T-helper 17 cell (primary cell): ENCODE measurements at regions not wholly inside any gene's neighbourhood (a gene's known extent, or its start where the extent isn't known, plus 50 kb on each side); places are given as distances from the start of the nearest gene placed in this dataset.
"Not testable (repeated sequence)": the region's sequence is repeated elsewhere in the genome, so short reads cannot be mapped to it uniquely, and the experiment has no call there.

ENCODE experiments used
- ATAC-seq: fragments of 150-1000 bp; cut with Tn5 transposase; 2 replicates; pipeline ENCODE4 v1.10.0; 2021; ENCODE audit warnings: mild to moderate bottlenecking, moderate library complexity
- DNase-seq, 3 donors: peaks; one replicate each; pipeline versions ENCODE4 v3.0.0 to v3.0.0-alpha.2; 2020 to 2021
- H3K9me3 ChIP-seq: one replicate; pipeline ENCODE4 v1.7.0; 2013; ENCODE audit warnings: low read length, mild to moderate bottlenecking; ENCODE audit not compliant: control insufficient read depth, poor library complexity, severe bottlenecking
- H3K27ac Mint-ChIP-seq: one replicate; pipeline ENCODE4 v1.8.0; 2022; ENCODE audit warnings: mild to moderate bottlenecking, moderate library complexity, mixed read lengths
- H3K27me3 Mint-ChIP-seq: one replicate; pipeline ENCODE4 v1.8.0; 2022; ENCODE audit warnings: mixed read lengths
- H3K36me3 Mint-ChIP-seq: one replicate; pipeline ENCODE4 v1.8.0; 2022; ENCODE audit warnings: low read depth, mixed read lengths
- H3K4me1 Mint-ChIP-seq: one replicate; pipeline ENCODE4 v1.8.0; 2022; ENCODE audit warnings: mild to moderate bottlenecking, mixed read lengths
- H3K4me3 Mint-ChIP-seq: one replicate; pipeline ENCODE4 v1.8.0; 2022; ENCODE audit warnings: mild to moderate bottlenecking, moderate library complexity, mixed read lengths

DNA sequence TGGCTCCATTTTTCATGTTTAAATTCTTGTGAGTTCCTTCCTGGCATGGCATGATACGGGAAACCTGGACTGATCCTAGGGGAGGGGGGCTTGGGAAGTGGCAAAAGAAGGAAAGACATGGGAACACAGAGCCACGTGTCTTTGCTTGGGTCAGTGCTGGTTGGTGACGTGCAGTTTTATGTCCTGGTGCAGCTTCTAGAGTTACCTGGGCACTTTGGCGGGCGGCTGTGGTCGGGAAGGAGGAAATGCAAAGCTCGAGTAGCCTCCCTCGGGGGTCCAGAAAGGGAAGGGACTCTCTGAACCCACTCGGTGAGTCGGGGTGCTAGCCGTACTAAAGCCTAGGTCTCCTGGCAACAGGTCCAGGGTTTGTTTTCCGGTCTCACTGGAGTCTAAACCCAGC, 94.6 kb downstream of the APOB start:
- Mint-ChIP-seq H3K4me3 (no peak overlapping the region), H3K36me3 (no peaks in the 10 kb centered on the region), H3K27ac (no peak overlapping the region), H3K27me3 (peaks cover 25% of the 10 kb centered on the region), H3K4me1 (no peaks in the 10 kb centered on the region)
- H3K9me3 ChIP-seq = no peaks in the 10 kb centered on the region
- DNase-seq (no peak), ATAC-seq (no peak)

DNA sequence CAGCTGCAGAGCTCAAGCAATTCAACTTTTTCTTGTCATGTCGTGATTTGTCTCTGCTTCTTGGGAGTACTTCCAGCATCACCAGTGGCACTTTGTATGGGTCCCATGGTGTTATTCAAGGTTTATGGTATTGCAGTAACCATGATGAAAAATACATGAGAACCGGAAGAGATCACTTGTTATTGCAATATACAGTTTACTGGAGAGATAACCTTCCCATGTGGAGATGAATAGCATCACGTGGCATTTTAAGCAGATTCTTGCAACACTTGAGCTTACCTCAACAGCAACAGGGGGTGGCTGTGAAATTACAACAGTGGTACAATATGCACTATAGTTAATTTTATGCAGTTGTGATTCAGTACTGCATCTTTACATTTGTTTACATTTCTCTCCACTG, 97.4 kb downstream of the APOB start:
- H3K4me1 Mint-ChIP-seq = no peaks in the 10 kb centered on the region
- ATAC-seq (no peak), DNase-seq (no peak)
- H3K27me3 Mint-ChIP-seq = peaks cover 42% of the 10 kb centered on the region
- H3K9me3 ChIP-seq = no peaks in the 10 kb centered on the region
- no peaks in the 10 kb centered on the region for H3K36me3 Mint-ChIP-seq
- no peak overlapping the region for H3K27ac Mint-ChIP-seq
- no peak overlapping the region for H3K4me3 Mint-ChIP-seq

DNA sequence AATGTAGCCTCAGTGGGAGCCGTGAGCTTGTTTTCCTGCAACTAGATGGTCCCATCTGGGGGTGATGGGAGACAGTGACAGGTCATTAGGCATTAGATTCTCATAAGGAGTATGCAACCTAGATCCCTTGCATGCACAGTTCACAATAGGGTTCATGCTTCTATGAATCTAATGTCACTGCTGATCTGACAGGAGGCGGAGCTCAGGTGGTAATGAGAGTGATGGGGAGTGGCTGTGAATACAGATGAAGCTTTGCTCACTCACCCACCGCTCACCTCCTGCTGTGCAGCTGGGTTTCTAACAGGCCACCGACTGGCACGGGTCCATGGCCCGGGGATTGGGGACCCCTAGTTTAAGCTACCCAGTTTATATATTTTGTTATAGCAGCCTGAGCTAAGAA, 100.2 kb downstream of the APOB start:
- not testable (repeated sequence) for H3K4me3 Mint-ChIP-seq, H3K36me3 Mint-ChIP-seq, H3K4me1 Mint-ChIP-seq, H3K9me3 ChIP-seq, DNase-seq, ATAC-seq, H3K27ac Mint-ChIP-seq
- H3K27me3 Mint-ChIP-seq = peaks cover 49% of the 10 kb centered on the region

DNA sequence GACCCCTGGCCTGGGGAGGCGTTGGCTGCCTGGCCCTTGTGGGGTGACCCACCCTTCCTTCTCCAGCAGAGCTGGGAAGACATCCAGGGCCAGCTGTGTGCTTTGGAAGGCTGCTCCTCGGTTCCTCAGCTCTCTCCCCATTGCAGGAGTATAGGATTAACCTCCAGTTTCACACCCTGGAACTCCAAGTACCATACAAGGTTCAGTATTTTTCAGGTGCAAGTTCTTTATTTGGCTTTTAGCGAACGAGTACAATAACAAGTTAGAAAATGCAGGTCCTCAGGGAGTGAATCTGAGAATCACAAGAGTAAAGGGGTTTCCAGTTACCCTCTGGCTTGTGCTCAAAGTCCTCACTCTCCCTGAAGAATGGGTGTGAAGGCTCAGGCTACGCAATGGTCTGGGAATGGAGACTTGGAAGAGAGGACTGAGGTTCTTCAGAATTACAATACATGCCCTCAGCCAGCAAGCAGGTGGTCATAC, 101.2 kb downstream of the APOB start:
- ATAC-seq (no peak), DNase-seq (no peak)
- no peaks in the 10 kb centered on the region for H3K9me3 ChIP-seq
- H3K27ac Mint-ChIP-seq = no peak overlapping the region
- H3K27me3 Mint-ChIP-seq = peaks cover 54% of the 10 kb centered on the region
- no peak overlapping the region for H3K4me3 Mint-ChIP-seq
- no peaks in the 10 kb centered on the region for H3K36me3 Mint-ChIP-seq
- no peaks in the 10 kb centered on the region for H3K4me1 Mint-ChIP-seq

DNA sequence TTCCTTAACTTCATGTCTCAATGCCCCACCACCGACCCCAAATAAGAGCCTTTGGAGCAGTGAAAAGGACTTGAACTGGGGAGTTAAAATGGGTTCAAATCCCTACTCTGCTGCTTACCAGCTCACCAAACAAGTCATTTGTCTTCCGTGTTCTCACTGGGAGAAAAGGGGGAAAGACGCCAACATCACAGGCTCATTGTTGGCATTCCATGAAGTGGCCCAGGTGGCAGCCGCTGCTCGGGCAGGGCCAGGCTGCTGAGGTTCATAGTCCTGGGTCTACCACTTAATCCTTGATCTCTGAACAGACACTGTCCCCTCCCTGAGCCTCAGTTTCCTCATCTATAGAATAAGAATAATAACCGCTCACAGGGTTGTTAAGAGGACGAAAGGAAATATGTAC, 103.0 kb downstream of the APOB start:
- ATAC-seq (no peak), DNase-seq (no peak)
- H3K4me1 Mint-ChIP-seq = no peaks in the 10 kb centered on the region
- H3K27ac Mint-ChIP-seq = no peak overlapping the region
- no peak overlapping the region for H3K4me3 Mint-ChIP-seq
- no peaks in the 10 kb centered on the region for H3K36me3 Mint-ChIP-seq
- no peaks in the 10 kb centered on the region for H3K9me3 ChIP-seq
- peaks cover 60% of the 10 kb centered on the region for H3K27me3 Mint-ChIP-seq

DNA sequence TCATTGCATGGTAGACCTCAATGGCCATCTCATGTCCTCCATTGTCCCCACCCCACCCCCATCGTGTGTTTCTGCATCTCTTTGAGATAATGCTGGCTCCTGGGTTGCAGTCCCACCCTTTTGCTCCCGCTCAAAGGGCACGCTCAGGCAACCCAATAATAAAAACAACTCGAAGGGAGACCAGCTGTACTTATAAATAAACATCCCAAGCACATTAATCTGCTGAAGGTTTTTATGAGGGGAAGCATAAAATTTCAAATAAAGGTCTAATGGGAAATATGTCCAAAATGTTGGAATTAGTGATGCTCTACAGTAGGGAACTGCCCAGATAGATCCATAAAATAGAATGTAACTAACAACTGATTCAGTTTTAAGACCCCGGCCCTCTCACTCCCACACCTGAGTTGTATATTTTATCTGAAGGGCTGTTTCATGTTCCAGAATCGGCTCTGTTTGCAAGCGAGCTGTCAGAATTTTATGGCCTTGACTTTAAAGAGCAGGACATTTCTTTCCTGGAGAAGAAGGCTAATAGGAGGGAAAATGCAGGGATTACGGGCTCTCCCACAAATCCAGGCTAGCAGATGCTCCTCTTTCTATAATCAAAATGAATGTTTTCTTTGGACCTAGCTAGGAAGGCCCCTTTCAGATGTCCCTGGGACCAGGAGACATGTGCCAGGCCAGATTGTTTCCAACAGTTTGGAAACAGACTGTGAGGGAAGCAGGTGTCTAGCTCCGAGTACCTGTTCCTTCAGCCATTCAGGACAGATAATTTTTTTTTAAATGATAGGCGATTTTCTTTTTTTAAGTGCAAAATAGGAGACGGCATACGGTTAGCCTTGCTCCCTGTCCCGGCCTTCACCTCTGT, 103.7 kb downstream of the APOB start:
- Mint-ChIP-seq H3K4me3 (no peak overlapping the region), H3K36me3 (no peaks in the 10 kb centered on the region), H3K27me3 (peaks cover 58% of the 10 kb centered on the region), H3K4me1 (no peaks in the 10 kb centered on the region), H3K27ac (no peak overlapping the region)
- DNase-seq (no peak), ATAC-seq (no peak)
- H3K9me3 ChIP-seq = no peaks in the 10 kb centered on the region

DNA sequence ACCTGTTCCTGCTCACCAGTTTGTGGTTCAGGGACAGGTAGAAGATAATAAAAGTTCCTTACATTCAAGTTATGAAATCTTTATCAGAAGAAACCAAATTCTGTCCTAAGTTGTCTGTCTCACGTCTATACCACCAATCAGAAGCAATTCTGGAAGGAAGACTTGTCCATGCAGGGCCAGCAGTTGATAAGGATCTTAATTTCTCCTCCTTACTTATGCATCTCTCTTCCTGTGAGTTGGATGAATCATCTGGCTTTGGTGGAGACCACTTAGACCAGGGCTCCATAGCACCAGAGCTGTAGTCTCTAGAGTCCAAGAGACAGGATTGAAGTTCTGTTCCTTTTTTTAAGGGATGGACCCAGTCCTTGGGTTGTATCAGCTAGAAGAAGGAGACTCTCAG, 106.5 kb downstream of the APOB start:
- Mint-ChIP-seq H3K27me3 (peaks cover 62% of the 10 kb centered on the region), H3K4me1 (no peaks in the 10 kb centered on the region), H3K4me3 (no peak overlapping the region), H3K36me3 (no peaks in the 10 kb centered on the region), H3K27ac (no peak overlapping the region)
- ATAC-seq = no peak
- no peak for DNase-seq
- H3K9me3 ChIP-seq = no peaks in the 10 kb centered on the region

DNA sequence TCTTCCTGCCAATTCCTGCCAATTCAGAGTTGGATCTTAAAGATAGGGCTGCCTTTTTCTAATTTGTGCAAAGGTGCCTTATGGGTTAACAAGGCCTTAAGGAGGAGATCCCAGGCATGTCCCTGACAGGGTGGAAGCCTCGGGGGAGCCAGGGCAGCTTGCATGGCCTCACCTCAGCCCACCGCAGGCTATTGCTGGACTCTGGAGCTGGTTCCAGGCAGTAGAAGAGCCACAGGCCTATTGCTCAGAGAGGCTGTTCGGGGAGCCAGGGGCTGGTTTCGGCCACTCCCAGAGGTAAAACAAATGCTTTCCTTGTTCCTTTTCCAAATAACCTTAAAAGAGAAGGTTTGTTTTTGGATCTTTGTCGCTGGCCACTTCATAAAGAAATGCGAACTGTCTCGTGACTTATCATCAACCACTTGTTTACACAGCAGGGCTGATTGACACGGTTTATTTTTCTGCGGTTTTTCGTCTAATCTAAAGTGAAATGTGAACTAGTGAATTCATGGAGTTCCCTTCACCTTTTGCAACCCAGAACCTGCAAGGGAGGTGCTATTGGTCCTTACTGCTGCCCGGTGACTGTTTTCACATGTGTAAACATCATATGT, 108.6 kb downstream of the APOB start:
- no peaks in the 10 kb centered on the region for H3K4me1 Mint-ChIP-seq
- ATAC-seq (no peak), DNase-seq (no peak)
- H3K27ac Mint-ChIP-seq = no peak overlapping the region
- H3K36me3 Mint-ChIP-seq = no peaks in the 10 kb centered on the region
- H3K4me3 Mint-ChIP-seq = no peak overlapping the region
- no peaks in the 10 kb centered on the region for H3K9me3 ChIP-seq
- peaks cover 62% of the 10 kb centered on the region for H3K27me3 Mint-ChIP-seq

DNA sequence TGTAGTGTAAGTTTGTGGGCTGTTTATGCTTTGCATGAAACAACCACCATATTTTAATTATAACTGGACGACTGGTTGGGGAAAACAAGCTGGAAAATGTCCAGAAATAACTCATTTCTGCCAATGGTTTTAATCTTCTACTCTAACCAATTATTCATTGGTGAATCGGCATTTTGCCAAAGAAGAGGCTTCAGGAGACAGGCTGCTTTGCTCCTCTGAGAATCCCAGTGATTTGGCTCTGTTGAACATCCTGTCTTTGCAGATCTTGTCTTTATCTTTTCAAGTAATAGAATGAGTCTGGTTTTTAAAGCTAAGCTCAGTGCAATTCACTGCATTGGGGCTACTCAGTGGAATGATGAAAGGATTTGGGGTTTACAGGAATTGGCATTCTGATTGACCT, 109.6 kb downstream of the APOB start:
- Mint-ChIP-seq H3K27me3 (peaks cover 60% of the 10 kb centered on the region), H3K36me3 (no peaks in the 10 kb centered on the region), H3K27ac (no peak overlapping the region), H3K4me3 (no peak overlapping the region), H3K4me1 (no peaks in the 10 kb centered on the region)
- DNase-seq = no peak
- no peak for ATAC-seq
- H3K9me3 ChIP-seq = no peaks in the 10 kb centered on the region

DNA sequence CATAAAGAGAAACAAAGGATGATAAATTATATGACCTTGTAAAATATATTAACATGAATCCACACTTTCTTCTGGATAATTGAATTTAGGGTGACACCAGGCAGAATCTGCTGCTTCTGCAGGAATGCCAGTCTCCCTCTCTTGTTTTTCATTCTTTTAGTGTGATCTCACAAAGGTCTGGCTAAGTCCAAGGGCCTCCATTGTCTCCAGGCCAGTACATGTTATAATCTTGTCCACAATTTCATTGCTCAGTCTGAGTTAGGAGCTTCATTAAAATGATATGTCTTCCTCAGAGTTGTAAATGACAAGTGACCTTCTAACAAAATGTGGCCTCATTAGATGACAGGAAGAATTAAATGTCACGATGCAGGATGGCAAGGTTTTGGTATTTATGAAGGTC, 110.2 kb downstream of the APOB start:
- ATAC-seq (no peak), DNase-seq (no peak)
- Mint-ChIP-seq H3K4me3 (no peak overlapping the region), H3K4me1 (no peaks in the 10 kb centered on the region), H3K36me3 (no peaks in the 10 kb centered on the region), H3K27ac (no peak overlapping the region), H3K27me3 (peaks cover 55% of the 10 kb centered on the region)
- no peaks in the 10 kb centered on the region for H3K9me3 ChIP-seq

DNA sequence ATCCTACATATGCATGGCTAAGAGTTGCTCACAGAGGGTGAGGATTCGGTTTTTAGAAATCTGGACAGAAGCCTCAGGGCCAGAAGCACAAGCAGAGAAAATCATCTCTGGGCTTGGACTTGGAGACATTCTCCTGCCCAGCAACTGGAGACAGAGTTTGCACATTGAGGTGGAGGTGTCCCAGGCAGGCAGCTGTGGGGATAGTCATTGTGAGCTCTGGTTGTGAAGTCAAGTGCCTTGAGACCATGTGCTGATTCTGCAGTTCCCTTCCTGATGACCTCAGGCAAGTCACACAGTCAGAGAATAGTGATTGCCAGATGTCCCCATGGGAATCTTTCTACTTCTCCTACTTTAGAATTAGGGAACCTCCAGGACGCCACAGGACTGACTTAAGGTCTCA, 108.4 kb upstream of the LDAH start:
- DNase-seq = no peak
- Mint-ChIP-seq H3K27ac (no peak overlapping the region), H3K4me3 (no peak overlapping the region), H3K36me3 (no peaks in the 10 kb centered on the region), H3K27me3 (peaks cover 42% of the 10 kb centered on the region), H3K4me1 (no peaks in the 10 kb centered on the region)
- no peak for ATAC-seq
- no peaks in the 10 kb centered on the region for H3K9me3 ChIP-seq

DNA sequence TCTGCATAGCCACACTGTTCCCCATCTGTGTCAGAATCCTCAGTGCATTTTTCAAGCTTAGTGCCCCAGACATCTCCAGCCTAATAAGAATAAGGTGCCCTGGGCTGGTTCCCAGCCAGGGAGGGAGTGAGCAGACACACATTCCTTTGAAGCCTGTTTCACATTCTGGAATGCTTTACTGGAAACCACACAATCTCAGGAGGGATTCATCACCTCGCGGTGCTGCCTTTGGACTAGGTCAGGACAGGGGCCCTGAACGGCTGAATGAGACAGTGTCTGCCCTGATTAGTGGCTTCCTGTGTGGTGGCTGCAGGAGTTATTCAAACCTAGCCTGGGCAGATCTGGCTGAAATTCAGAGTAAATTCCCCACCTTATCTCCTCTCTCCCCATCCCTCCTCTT, 108.0 kb upstream of the LDAH start:
- no peaks in the 10 kb centered on the region for H3K36me3 Mint-ChIP-seq
- H3K27ac Mint-ChIP-seq = no peak overlapping the region
- ATAC-seq (no peak), DNase-seq (no peak)
- no peaks in the 10 kb centered on the region for H3K9me3 ChIP-seq
- H3K4me3 Mint-ChIP-seq = no peak overlapping the region
- H3K27me3 Mint-ChIP-seq = peaks cover 40% of the 10 kb centered on the region
- no peaks in the 10 kb centered on the region for H3K4me1 Mint-ChIP-seq

DNA sequence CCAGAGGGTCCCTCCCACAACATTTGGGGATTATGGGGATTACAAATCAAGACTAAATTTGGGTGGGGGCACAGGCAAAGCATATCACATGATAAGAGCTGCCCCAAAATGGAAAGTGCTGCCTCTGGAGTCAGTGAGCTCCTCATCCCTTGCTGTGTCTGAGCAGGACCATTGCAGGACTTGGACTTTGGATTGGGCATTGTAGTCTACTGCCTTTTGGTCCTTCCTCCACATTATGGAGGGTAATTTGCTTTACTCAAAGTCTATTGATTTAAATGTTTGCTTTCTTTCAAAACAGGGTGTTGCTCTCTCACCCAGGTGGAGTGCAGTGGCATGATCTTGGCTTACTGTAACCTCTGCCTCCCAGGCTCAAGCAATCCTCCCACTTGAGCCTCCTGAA, 106.8 kb upstream of the LDAH start:
- peaks cover 35% of the 10 kb centered on the region for H3K27me3 Mint-ChIP-seq
- H3K4me1 Mint-ChIP-seq = no peaks in the 10 kb centered on the region
- no peak for DNase-seq
- H3K27ac Mint-ChIP-seq = no peak overlapping the region
- H3K4me3 Mint-ChIP-seq = no peak overlapping the region
- no peaks in the 10 kb centered on the region for H3K9me3 ChIP-seq
- no peaks in the 10 kb centered on the region for H3K36me3 Mint-ChIP-seq
- no peak for ATAC-seq

DNA sequence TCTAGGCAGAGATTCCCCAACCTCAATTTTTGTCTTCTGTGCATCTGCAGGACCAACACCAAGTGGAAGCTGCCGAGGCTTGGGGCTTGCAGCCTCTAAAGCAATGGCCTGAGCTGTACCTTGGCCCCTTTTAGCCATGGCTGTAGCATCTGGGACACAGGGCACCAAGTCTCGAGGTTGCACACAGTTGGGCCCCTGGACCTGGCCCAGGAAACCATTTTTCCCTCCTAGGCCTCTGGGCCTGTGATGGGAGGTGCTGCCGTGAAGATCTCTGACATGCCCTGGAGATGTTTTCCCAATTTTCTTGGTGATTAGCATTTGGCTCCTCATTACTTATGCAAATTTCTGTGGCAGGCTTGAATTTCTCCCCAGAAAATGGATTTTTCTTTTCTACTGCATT, 105.7 kb upstream of the LDAH start:
- Mint-ChIP-seq H3K27ac (no peak overlapping the region), H3K36me3 (no peaks in the 10 kb centered on the region), H3K4me3 (no peak overlapping the region), H3K4me1 (no peaks in the 10 kb centered on the region), H3K27me3 (peaks cover 25% of the 10 kb centered on the region)
- no peak for DNase-seq
- no peak for ATAC-seq
- no peaks in the 10 kb centered on the region for H3K9me3 ChIP-seq
